SK-N-SH (cell line): ENCODE measurements at regions not wholly inside any gene's neighbourhood (a gene's known extent, or its start where the extent isn't known, plus 50 kb on each side); places are given as distances from the start of the nearest gene placed in this dataset.

Experiments
- CTCF ChIP-seq: fragments of 200-600 bp; sonication (generic); IDR thresholded peaks from 2 replicates; pipeline ENCODE4 v1.6.1; 2017; ENCODE audit warnings: antibody characterized with exemption, mild to moderate bottlenecking, moderate library complexity
- JUND ChIP-seq: IDR thresholded peaks from 2 replicates; pipeline ENCODE4 v1.4.0; 2012

- TF ChIP-seq JUND (no peak), CTCF (peak; percentile 75)
These were observed 55.2 kb upstream of the CHRNA7 start for GRCh38 chr15:31974855-31975829.
